IMR-90 (cell line): ENCODE measurements at regions not wholly inside any gene's neighbourhood (a gene's known extent, or its start where the extent isn't known, plus 50 kb on each side); places are given as distances from the start of the nearest gene placed in this dataset.

Experiments
- BHLHE40 ChIP-seq: fragments of 150-350 bp; IDR thresholded peaks from 2 replicates; pipeline ENCODE4 v1.6.1; 2016; ENCODE audit warnings: mild to moderate bottlenecking, low read depth, low read length
- CEBPB ChIP-seq: IDR thresholded peaks from 2 replicates; pipeline ENCODE4 v1.6.1; 2012; ENCODE audit warnings: low read depth, low read length, improper control_type of control experiment
- CTCF ChIP-seq: conservative IDR thresholded peaks from 2 replicates; pipeline ENCODE4 v1.5.1; 2012; ENCODE audit warnings: mild to moderate bottlenecking, low read depth, low read length, improper control_type of control experiment
- ELK1 ChIP-seq: fragments of 150-350 bp; IDR thresholded peaks from 2 replicates; pipeline ENCODE4 v1.6.1; 2016; ENCODE audit warnings: low read depth, mild to moderate bottlenecking, low read length, moderate library complexity, borderline replicate concordance
- FOS ChIP-seq: fragments of 150-350 bp; IDR thresholded peaks from 2 replicates; pipeline ENCODE4 v1.6.1; 2016; ENCODE audit warnings: low read depth, low read length
- MXI1 ChIP-seq: IDR thresholded peaks from 2 replicates; pipeline ENCODE4 v1.6.1; 2012; ENCODE audit warnings: low read depth, mild to moderate bottlenecking, low read length, moderate library complexity, borderline replicate concordance
- POLR2A ChIP-seq: IDR thresholded peaks from 2 replicates; pipeline ENCODE4 v1.6.1; 2012; ENCODE audit warnings: mild to moderate bottlenecking, low read depth, low read length
- RAD21 ChIP-seq: IDR thresholded peaks from 2 replicates; pipeline ENCODE4 v1.6.1; 2012; ENCODE audit warnings: low read length, improper control_type of control experiment
- RCOR1 ChIP-seq: IDR thresholded peaks from 2 replicates; pipeline ENCODE4 v1.6.1; 2012; ENCODE audit warnings: mild to moderate bottlenecking, low read length, improper control_type of control experiment; ENCODE audit not compliant: insufficient replicate concordance
- RFX5 ChIP-seq: IDR thresholded peaks from 2 replicates; pipeline ENCODE4 v1.8.0; 2012; ENCODE audit warnings: low read depth, mild to moderate bottlenecking, low read length, moderate library complexity
- SMC3 ChIP-seq: fragments of 150-350 bp; IDR thresholded peaks from 2 replicates; pipeline ENCODE4 v1.6.1; 2016; ENCODE audit warnings: low read depth, mild to moderate bottlenecking, antibody characterized with exemption, low read length, moderate library complexity
- USF2 ChIP-seq: fragments of 150-350 bp; IDR thresholded peaks from 2 replicates; pipeline ENCODE4 v1.6.1; 2017; ENCODE audit warnings: mild to moderate bottlenecking, antibody characterized with exemption, low read length, low read depth

- no peak for TF ChIP-seq FOS
- no peak for TF ChIP-seq CTCF
- TF ChIP-seq POLR2A: no peak
- no peak for TF ChIP-seq ELK1
- no peak for TF ChIP-seq MXI1
- TF ChIP-seq USF2: no peak
- TF ChIP-seq RAD21: no peak
- no peak for TF ChIP-seq CEBPB
- no peak for TF ChIP-seq RFX5
- TF ChIP-seq RCOR1: no peak
- TF ChIP-seq BHLHE40: no peak
- TF ChIP-seq SMC3: no peak
These were observed 154.6 kb downstream of the ATOH1 start for GRCh38 chr4:93983140-93983539.
